ENCODE measurements at regions not wholly inside any gene's neighbourhood (a gene's known extent, or its start where the extent isn't known, plus 50 kb on each side); places are given as distances from the start of the nearest gene placed in this dataset.

DNA sequence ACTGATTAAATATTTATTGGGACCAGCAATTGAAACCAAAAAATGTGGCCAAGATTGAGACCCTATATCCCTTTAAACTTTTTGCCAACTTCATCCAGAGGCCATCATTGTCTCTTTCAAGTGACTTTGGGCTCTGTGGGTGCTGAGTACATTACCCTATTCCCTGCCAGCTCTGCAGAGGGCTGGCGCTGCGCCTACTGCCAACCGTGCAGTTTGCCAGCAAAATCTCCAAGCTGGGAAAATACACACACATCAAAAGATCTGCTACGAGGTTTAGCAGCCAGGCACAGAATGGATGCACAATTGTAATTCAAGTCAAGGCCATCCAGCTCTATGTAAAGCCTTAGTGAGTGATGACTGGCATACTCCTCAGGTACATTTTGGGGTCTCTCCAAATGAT, 125.0 kb downstream of the CBLN4 start:
- DNase-seq, result no peak
- H3K9me3 ChIP-seq, result peaks cover 0 to 13% (median under 1%) of the 10 kb centered on the region in 8 donors
- H3K4me3 ChIP-seq, result no peak overlapping the region
- intact Hi-C loops (cut with DNase I; ENCODE audit: low total_unique reads), result no loop called here
- WGBS, 5 donors, result 80 to 90% (median 85%) methylated on average over 4 of the region's 4 CpGs
- no peaks in the 10 kb centered on the region for H3K36me3 ChIP-seq
- no peaks in the 10 kb centered on the region for H3K27me3 ChIP-seq (replicated peaks in 1 of 7)
- no peak for TF ChIP-seq POLR2A (IDR thresholded peaks at IDR 0.05)
- no peak for TF ChIP-seq POLR2AphosphoS5 (IDR thresholded peaks at IDR 0.05)
- TF ChIP-seq, protein P1, sequence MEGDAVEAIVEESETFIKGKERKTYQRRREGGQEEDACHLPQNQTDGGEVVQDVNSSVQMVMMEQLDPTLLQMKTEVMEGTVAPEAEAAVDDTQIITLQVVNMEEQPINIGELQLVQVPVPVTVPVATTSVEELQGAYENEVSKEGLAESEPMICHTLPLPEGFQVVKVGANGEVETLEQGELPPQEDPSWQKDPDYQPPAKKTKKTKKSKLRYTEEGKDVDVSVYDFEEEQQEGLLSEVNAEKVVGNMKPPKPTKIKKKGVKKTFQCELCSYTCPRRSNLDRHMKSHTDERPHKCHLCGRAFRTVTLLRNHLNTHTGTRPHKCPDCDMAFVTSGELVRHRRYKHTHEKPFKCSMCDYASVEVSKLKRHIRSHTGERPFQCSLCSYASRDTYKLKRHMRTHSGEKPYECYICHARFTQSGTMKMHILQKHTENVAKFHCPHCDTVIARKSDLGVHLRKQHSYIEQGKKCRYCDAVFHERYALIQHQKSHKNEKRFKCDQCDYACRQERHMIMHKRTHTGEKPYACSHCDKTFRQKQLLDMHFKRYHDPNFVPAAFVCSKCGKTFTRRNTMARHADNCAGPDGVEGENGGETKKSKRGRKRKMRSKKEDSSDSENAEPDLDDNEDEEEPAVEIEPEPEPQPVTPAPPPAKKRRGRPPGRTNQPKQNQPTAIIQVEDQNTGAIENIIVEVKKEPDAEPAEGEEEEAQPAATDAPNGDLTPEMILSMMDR (IDR thresholded peaks at IDR 0.05 in 8 of 11, conservative IDR thresholded peaks at IDR 0.05 in 3 of 11), result no peak
- no peak overlapping the region for H3K27ac ChIP-seq
- no peaks in the 10 kb centered on the region for H3K4me1 ChIP-seq

DNA sequence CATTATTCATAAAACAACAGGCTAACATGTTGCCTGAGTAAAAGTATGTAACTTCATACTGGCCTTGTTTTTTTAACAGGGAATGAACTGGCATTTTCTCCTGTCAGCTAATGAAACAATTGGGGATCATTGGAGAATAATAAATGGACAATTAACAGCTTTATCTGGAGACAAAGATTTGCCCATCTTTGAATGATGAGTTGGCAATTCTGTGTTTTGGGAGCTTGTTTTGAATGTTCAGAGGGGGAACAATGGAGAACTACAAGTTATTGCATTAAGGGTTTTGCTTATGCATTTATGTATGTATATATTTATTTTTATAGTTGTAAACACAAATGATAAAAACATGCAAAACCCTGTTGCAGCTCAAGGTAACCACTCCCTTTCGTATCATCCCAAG, 150.3 kb downstream of the CBLN4 start:
- Histone ChIP-seq H3K4me1 (no peaks in the 10 kb centered on the region), H3K4me3 (no peak overlapping the region), H3K36me3 (no peaks in the 10 kb centered on the region), H3K27me3 (replicated peaks in 1 of 7) (no peaks in the 10 kb centered on the region), H3K27ac (no peak overlapping the region), H3K9me3 (peaks cover 0 to 16% (median 4%) of the 10 kb centered on the region in 8 donors)
- intact Hi-C loops (cut with DNase I; ENCODE audit: low total_unique reads), result no loop called here
- no peak for DNase-seq
- 61 to 92% (median 80%) methylated on average over 1 of the region's 1 CpG for WGBS, 5 donors
- TF ChIP-seq POLR2AphosphoS5 (IDR thresholded peaks at IDR 0.05), result no peak
- no peak for TF ChIP-seq POLR2A (IDR thresholded peaks at IDR 0.05)
- TF ChIP-seq, protein P1 (IDR thresholded peaks at IDR 0.05 in 8 of 11, conservative IDR thresholded peaks at IDR 0.05 in 3 of 11), result no peak

DNA sequence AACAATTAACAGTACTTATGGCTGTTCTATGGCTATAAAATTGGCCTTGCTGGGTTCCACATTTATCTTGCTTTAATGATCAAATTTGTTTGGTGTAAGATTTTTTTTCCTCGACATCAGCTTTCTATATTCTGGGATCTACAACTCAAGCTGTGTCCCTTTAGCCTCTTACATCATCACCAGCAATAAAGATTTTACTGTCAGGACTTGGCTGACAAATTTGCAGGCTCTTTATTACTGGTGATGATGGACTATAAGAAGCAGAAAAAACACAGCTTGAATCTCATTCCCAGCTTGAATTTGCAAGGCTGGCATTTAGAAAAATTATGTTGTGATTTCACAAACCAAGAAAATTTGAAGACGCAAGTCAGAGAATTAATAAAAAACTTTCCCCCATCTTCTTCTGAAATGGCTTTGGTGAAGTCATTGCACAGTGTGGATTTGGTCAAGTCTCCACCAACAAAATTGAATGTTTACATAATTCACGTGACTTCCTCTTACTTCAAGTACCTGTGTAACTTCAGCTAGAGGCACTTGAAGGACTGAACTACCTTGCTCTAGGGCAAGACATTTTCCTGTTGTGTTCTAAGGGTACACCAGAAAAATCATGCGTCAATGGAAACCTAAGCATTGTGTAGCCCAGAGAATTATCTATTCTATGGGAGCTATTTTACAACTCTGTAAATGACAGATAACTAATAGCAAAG, 175.0 kb downstream of the CBLN4 start:
- DNase-seq, result no peak
- H3K4me1 ChIP-seq, result no peaks in the 10 kb centered on the region
- H3K9me3 ChIP-seq, result peaks cover 0 to 12% (median 0%) of the 10 kb centered on the region in 8 donors
- H3K4me3 ChIP-seq, result no peak overlapping the region
- no peaks in the 10 kb centered on the region for H3K36me3 ChIP-seq
- 69 to 75% (median 71%) methylated on average over 4 of the region's 4 CpGs for WGBS, 5 donors
- no peaks in the 10 kb centered on the region for H3K27me3 ChIP-seq (replicated peaks in 1 of 7)
- H3K27ac ChIP-seq, result no peak overlapping the region
- TF ChIP-seq POLR2A (IDR thresholded peaks at IDR 0.05) (no peak), POLR2AphosphoS5 (IDR thresholded peaks at IDR 0.05) (no peak)
- TF ChIP-seq, protein P1 (IDR thresholded peaks at IDR 0.05 in 8 of 11, conservative IDR thresholded peaks at IDR 0.05 in 3 of 11), result no peak
- intact Hi-C loops (cut with DNase I; ENCODE audit: low total_unique reads), result no loop called here

DNA sequence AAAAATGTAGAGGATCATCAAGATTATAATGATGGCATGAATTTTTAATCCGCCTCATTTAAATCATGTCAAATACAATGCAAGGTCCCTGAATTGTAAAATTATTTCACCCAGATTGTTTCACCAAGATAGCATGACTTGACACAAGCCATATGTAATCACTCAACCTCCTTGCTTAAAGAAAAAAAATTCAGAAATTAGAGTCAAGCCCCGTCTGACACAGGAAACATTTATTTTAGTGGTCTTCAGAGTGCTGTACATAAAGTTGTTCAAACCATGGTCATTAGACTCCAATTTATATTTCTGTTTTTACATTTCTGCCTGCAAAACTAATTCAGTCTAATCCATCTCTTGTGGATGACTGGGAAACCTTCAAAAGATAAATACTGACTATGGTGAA, 200.2 kb downstream of the CBLN4 start:
- Histone ChIP-seq H3K4me1 (no peaks in the 10 kb centered on the region), H3K36me3 (no peaks in the 10 kb centered on the region), H3K27ac (no peak overlapping the region), H3K9me3 (peaks cover 0 to 37% (median 5%) of the 10 kb centered on the region in 8 donors), H3K4me3 (no peak overlapping the region), H3K27me3 (replicated peaks in 1 of 7) (no peaks in the 10 kb centered on the region)
- intact Hi-C loops (cut with DNase I; ENCODE audit: low total_unique reads), result no loop called here
- WGBS, 5 donors, result 70 to 86% (median 74%) methylated on average over 2 of the region's 2 CpGs
- DNase-seq, result no peak
- no peak for TF ChIP-seq POLR2AphosphoS5 (IDR thresholded peaks at IDR 0.05)
- TF ChIP-seq, protein P1 (IDR thresholded peaks at IDR 0.05 in 8 of 11, conservative IDR thresholded peaks at IDR 0.05 in 3 of 11), result no peak
- no peak for TF ChIP-seq POLR2A (IDR thresholded peaks at IDR 0.05)

Data from spleen (tissue), 11 donors.